LNCAP (cell line): ENCODE measurements at regions not wholly inside any gene's neighbourhood (a gene's known extent, or its start where the extent isn't known, plus 50 kb on each side); places are given as distances from the start of the nearest gene placed in this dataset.

Experiments used
- TF ChIP-seq, protein P1 (sequence below): fragments of 450-650 bp; IDR thresholded peaks from 2 replicates; pipeline ENCODE4 v1.5.1; 2017; ENCODE audit warnings: mild to moderate bottlenecking

DNA sequence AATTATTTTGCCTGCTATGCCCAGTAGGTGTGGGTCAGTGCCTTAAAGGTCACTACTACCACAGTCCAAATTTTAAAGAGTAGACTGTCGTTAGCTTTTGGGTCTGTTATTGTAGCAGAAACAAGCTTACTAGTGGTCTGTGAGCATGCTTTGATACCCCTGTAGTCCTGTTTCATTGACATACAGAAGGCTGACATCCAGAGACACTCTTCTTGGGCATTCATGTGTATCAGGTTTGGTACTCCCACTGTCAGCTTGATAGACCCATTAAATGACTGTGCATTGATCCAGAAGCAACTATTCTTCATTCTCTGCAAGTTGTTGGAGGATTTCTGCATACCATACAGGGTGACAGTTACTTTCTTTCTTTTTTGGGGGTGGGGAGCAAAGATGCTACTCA, 884.4 kb upstream of the CELF2 start:
- TF ChIP-seq, protein P1, sequence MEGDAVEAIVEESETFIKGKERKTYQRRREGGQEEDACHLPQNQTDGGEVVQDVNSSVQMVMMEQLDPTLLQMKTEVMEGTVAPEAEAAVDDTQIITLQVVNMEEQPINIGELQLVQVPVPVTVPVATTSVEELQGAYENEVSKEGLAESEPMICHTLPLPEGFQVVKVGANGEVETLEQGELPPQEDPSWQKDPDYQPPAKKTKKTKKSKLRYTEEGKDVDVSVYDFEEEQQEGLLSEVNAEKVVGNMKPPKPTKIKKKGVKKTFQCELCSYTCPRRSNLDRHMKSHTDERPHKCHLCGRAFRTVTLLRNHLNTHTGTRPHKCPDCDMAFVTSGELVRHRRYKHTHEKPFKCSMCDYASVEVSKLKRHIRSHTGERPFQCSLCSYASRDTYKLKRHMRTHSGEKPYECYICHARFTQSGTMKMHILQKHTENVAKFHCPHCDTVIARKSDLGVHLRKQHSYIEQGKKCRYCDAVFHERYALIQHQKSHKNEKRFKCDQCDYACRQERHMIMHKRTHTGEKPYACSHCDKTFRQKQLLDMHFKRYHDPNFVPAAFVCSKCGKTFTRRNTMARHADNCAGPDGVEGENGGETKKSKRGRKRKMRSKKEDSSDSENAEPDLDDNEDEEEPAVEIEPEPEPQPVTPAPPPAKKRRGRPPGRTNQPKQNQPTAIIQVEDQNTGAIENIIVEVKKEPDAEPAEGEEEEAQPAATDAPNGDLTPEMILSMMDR = no peak

DNA sequence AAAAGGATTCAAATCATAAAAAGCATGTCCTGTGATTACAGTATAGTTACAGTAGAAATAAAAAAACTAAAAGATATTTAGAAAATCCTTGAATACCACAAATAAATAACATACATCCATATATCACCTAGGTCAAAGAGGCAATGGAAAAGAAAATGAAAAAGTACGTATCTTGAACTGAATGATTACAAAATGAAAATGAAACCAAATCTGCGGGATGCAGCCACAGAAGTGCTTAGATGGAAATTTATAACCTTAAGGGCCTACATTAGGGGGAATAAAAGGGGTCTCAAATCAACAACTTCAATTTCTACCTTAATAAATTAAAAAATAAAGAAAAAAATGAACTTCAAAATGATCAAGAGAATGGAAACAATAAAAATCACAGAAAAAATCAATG, 879.0 kb upstream of the CELF2 start:
- TF ChIP-seq, protein P1 = no peak

DNA sequence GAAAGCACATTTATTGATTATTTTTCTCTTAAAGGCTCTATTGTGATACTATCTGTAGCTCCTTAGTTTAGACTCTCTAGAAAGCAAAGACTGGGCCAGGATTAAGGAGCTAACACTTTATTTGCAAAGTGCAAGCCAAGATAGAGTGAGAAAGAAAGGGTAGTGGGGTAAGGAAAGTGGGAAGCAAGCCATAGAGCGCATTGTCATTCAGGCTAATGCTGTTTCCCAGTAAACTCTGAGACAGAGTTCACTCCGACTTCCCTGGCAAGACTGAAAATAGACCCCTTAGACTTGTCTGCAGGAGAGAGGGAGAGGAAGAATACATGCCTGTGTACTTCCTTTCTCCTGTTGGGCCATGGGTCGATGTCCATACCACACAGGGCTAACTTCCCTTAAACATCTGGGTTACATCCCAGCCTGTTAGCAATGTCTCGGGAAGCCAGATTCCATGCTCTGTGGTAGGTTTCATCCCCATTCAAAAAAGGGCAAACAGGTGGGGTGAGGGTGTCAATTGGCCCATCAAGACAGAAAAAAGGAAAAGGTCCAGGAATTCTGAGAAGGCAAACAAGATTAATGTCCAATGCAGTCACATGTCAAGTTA, 875.8 kb upstream of the CELF2 start:
- TF ChIP-seq, protein P1 = no peak

DNA sequence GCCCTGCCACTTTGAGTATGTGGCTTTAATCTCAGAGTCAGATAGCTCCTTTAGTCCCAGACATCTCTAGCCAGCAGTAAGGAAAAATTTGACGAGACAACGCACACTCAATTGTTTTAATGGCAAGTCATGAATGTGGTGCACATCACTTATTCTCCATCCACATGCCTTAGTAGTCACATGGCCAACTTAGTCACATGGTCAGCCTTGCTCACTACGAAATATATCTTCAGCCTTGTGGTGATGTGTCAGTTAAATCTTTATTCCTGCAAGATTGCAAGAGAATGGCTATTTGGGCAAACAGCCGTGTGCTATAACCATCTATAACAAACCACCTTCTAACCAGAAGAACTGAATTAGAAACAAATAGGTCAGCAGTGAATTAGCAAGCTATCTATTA, 871.1 kb upstream of the CELF2 start:
- TF ChIP-seq, protein P1 = no peak

DNA sequence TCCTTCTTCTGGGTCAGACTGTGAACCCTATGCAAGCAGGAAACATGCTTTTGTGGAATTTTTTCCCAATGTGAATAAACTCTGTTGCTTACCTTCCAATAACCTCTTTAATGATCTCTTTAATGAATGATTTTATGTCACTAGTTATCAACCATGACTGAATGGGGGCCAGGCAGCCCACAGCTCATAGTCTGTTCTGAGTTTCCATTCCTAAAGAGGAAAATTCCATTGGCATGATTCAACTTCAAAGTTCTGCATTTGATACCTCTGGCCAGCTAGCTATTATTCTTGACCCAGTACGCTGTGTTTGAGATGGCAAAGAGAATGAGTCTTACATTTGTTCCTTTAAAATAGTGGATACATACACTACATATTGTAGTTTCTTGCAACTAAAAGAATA, 867.8 kb upstream of the CELF2 start:
- TF ChIP-seq, protein P1 = no peak

DNA sequence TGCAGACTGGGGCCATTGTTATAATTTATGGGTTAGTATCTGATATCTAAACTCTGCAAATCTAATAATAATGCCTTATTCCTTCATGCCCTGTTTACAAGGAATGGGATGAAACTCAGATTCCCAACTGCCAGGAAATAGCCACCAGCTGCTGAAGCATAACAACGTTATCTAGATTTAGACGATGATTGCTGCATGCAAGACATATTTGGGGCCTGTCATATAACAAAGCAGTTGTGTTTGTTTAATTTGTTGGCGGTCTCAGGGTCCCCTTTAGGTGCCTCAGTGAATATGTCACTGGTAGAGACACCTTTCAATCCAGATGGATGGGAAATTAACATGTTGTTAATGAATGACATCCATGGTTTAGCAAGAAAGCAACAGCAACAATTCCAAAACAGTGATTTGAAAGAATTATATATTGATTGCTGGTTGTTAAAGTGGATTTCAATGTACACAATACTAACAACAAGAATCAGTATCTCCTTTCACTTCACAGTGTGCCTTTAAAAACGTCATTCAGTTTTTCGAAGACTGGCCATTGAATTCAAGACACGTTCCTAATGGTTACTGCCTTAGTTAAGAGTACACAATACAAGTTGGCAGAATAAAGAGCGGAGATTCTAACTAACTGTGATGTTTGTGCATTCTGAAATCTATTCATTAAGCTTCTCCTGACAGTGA, 860.6 kb upstream of the CELF2 start:
- TF ChIP-seq, protein P1 = no peak

DNA sequence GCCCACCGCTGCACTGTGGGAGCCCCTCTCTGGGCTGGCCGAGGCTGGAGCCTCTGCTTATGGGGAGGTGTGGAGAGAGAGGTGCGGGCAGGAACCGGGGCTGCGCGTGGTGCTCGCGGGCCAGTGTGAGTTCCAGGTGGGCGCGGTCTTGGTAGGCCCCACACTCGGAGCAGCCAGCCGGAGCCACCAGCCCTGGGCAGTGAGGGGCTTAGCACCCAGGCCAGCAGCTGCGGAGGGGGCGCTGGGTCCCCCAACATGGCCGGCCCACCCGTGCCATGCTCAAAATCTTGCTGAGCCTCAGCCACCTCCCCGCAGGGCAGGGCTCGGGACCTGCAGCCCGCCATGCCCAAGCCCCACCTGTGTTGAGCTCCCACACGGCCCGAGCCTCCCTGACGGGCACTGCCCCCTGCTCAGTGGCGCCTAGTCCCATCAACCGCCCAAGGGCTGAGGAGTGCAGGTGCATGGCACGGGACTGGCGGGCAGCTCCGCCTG, 856.8 kb upstream of the CELF2 start:
- TF ChIP-seq, protein P1 = no peak
